DMS53 treated with DMSO at 0.1 percent for 48 hours (cell line): ENCODE measurements at regions not wholly inside any gene's neighbourhood (a gene's known extent, or its start where the extent isn't known, plus 50 kb on each side); places are given as distances from the start of the nearest gene placed in this dataset.
"Not testable (repeated sequence)": the region's sequence is repeated elsewhere in the genome, so short reads cannot be mapped to it uniquely, and the experiment has no call there.

Experiments
- DNase-seq: peaks from one replicate; lab custom pipeline; 2025; ENCODE audit not compliant: unreplicated experiment; lab: John Stamatoyannopoulos, UW

DNA sequence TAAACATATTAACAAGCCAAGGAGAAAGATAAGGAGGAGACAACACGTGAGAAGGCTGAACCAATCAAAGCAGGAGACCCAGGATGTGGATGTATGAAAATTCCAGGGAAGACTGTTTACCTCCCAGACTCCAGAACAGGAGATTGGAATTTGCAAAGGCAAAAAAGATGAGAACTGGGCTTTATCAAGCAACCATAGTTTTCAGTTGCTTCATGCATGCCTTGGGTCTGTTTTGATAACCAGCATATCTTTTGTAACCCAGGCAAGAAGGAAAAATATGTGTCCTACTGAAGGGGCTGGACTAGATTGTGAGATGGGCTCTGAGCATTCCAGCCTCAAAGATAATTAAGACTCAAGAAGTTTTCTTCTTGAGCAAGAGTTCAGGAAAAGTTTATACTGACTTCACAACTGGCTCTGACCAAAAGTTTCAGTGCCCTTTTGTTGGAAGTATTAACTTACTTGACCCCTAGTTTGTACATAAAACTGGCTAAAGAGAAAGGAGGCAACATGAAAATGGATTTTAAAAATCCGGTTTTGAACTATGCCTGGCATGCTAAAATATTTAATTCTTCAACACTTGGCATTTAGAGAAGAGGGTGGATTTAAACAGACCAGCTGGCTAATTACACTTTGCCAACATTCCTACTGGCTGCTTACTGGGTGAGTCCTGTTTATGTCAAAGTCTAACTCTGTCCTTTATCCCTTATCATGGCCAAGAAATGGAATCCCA, 79.3 kb upstream of the CD28 start:
- no peak for DNase-seq

DNA sequence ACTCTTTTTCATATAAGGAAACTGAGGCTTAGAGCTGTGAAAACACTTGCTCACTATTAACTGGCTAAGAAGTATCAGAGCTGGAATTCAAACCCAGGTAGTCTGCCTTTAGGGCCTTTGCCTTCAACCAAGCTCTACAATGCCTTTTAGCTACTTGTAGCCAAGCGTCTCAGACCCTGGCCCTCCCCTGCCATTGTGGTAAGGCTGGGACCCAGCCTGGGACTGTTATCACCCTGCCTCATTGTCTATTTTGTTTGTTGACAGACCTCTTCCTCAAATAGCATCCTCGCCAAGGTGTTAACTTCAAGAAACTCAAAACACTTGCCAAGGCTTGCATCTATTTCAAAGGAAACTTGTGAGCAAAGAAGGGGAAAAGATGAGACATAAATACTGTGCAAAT, 76.7 kb upstream of the CD28 start:
- DNase-seq, result no peak

DNA sequence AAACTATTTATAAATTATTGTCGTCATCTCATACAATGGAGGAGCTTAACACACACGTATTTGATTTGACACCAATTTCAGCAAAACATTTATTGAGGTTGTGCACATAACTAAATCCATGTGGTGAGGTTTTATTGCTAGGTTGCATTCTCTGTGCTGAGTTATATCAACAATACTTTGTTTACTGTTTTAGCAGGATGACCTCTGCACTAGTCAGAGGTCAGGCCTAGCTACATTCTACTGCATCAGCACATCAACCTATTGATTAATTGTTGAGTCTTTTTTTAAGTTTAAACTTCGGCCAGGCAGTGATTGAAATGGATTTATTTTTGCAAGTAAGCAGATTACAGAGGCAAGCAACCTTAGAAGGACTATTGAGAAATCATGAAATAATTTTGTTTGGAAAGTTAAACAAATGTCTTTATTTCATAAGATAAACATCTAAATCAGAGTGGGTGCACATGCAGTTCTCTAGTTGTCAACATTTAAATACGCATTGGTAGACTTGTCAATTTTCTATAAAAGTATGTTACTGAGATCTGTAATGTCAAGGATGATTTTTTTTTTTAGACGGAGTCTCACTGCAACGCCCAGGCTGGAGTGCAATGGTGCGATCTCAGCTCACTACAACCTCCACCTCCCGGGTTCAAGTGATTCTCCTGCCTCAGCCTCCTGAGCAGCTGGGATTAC, 75.2 kb upstream of the CD28 start:
- DNase-seq, result no peak

DNA sequence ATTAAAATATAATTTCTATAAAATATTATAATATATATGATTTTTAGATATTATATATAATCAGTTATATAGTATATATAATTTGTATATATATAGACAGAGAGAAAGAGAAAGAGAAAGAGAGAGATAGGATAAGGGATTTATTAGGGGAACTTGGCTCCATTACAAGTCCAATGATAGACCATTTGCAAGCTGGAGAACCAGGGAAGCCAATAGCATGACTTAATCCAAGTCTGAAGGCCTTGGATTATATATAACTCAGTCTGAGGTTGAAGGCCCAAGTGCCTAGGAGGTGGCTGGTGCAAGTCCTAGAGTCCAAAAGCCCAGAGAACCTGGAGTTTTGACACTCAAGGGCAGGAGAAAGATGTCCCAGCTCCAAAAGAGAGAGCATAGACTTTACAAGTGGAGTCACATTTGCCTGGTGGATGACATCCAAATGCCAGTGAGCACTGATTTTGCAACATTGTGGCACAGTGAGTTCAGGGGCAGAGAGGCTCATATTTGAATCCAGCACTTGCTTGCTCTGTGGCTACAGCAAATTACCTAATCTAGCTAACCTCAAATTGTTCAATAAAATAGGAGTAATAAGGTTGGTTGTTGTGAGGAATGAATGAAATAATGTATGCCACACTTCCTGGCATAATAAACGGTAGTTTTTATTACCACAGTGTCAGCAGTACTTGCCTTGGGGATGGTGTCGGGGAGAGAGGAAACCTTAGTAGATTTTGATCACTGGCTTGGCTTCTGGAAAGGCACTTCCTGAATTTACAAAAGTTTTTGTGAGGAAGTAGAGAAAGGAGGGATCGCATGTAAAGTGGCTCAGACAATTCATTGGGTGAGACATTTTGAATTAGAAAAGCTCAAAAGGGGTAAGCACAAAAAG, 69.6 kb upstream of the CD28 start:
- DNase-seq, result no peak

DNA sequence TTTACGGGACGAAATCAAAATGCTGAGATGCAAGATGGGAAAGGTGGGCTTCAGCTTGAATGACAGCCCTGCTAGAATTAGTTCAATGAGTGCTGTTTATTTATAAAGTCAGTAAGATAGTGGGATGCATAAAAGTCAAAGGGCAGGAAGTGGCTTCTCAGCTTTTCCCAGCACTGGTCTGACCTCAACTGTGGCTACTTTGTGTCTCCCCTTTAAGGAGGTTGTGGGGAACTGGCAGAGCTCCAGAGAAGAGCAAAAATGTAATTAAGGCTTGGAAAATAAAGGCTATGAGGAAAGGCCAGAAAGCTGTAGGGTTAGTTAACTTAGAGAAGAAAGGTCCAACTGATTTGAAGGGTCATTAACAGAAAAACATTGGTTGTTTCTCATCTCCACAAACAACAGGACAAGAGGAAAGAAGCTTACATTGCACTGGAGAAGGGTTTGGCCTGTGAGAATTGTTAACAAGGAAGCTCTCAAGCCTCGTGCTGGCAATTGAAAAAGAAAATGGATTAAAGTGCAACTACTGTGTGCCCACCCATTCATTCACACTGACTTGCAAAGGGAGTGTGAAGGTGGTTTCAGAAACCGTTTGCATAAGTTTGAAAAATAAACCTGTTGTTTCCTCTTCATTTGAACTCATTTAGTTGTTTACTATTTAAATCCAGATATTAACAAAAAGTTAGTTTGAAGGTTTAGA, 68.8 kb upstream of the CD28 start:
- no peak for DNase-seq

DNA sequence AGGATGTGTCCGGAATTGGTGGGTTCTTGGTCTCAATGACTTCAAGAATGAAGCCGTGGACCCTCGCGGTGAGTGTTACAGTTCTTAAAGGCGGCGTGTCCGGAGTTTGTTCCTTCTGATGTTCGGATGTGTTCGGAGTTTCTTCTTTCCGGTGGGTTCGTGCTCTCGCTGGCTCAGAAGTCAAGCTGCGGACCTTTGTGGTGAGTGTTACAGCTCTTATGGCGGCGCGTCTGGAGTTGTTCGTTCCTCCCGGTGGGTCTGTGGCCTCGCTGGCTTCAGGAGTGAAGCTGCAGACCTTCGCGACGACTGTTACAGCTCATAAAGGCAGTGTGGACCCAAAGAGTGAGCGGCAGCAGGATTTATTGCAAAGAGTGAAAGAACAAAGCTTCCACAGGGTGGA, 64.6 kb upstream of the CD28 start:
- not testable (repeated sequence) for DNase-seq

DNA sequence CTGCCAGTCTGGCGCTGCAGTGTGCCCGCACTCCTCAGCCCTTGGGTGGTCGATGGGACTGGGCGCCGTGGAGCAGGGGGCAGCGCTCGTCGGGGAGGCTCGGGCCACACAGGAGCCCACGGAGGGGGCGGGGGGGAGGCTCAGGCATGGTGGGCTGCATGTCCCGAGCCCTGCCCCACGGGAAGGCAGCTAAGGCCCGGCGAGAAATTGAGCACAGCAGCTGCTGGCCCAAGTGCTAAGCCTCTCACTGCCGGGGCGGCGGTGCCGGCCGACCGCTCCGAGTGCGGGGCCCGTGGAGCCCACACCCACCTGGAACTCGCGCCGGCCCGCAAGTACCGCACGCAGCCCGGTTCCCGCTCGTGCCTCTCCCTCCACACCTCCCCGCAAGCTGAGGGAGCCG, 63.6 kb upstream of the CD28 start:
- not testable (repeated sequence) for DNase-seq

DNA sequence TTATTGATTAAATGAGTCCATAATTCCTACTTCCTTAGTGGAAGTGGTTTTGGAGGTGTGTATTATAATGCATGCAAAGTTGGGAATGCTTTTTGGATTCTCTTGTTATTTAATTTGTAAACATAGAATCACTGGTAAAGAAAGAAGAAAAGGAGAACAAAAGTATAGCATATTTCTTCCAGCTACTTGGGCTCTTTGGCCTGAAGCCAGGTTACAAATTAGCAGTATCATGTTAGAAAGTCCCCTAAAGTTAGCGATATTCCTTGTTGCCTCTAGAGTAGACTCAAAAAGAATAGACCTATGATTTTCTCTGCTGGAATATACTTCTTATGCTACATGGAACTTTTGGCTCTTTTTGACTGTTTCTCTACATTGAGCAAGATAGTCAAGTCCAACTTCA, 60.6 kb upstream of the CD28 start:
- no peak for DNase-seq

DNA sequence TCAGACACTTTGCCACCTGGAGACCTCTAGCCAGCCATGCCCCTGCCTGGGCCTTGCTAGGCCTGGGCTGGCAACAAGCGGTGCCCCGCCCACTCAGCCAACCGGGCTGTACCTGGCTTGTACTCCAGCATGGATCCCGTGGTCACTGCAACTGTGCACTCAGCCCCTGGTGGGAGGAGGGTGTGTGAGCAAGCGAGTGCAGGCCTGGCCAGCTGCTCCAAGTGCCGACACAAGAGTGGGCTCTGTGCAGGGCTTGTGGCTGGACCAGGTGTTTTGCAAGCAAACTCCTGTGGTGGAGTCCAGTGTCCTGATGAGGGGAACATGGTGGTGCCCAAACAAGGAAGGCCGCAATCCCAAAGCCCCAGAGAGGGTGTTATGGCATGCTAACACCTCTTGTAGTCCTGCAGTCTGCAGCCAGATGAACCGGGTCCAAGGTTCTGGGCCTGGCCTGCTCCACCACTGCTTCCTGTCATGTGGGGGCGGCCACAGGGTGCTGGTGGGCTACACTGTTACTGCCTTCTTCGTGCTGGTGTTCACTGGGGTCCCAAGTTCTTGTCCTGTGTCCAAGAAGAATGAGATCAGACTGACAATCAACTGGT, 60.1 kb upstream of the CD28 start:
- DNase-seq, result no peak

DNA sequence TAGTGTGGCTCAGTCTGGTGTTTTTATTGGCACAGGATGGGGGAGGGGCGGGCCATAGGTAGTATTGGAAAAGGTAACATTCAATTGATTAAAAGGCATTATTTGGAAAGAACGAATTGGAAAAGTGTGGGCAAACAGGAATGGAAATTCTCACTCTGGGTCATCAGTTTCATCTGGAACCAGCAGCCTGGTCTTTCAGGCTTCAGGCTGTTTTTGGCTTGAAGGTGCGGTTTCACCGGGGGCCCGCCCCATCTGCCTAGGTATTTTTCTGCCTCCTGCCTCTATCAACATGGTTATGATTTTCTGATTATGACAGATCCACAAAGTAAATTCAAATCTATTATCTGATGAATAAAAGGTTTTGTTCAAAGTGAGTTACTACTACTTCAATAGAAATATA, 59.5 kb upstream of the CD28 start:
- no peak for DNase-seq

DNA sequence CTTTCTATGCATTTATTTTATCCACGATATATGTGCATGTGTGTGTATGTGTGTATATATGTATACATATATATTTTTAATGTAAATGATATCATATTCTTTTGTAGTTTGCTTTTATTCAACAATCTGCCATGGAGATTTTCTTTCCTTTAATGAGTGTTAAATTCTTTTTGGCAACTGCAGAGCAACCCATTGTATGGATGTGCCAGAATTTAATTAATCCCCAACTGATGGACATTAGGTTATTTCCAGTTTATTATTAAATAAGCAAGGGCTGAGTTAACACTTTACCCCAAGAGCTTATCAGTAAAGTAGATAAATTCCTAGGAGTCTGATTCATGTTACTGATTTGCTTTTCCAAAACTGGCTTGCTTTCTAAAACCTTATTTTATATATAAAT, 58.9 kb upstream of the CD28 start:
- DNase-seq, result no peak

DNA sequence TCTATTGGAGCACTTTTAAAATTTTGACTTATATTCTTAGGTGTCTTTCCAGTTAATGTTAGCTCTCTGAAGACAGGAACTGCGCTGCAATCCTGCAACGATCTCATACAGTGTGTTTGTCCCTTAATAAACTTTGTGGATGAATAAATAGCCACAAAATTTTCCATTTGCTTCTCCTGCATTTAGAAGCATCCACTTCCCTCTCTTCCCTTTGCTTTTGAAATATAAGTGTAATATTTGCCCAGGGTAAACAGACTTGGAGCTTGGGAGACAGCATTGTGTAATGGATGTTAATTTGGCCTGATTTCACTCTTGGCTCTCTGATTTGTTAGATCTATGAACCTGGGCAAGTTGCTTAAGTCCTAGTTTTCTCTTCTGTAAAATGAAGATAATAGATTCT, 58.2 kb upstream of the CD28 start:
- peak; percentile 83 for DNase-seq

DNA sequence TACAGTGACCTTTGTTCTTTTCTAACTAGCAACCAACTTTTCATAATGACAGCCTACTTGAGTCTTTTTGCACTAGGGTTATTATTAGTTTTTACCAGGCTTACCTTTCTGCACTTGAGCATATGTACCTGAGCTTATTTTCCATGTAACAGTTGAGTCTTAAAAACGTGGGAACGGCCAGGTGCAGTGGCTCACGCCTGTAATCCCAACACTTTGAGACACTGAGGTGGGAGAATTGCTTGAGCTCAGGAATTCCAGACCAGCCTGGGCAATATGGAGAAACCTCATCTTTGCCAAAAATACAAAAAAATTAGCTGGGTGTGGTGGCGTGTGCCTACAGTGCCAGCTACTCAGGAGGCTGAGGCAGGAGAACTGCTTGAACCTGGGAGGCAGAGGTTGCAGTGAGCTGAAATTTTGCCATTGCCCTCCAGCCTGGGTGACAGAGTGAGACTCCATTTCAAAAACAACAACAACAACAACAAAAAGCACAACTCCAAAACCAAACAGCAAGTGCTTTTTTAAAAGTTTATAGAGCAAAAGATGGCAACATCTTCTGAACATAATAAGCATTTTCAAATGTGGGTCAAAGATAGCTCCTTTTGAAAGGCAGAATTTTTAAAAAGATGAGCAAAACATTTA, 57.1 kb upstream of the CD28 start:
- peak; percentile 49 for DNase-seq

DNA sequence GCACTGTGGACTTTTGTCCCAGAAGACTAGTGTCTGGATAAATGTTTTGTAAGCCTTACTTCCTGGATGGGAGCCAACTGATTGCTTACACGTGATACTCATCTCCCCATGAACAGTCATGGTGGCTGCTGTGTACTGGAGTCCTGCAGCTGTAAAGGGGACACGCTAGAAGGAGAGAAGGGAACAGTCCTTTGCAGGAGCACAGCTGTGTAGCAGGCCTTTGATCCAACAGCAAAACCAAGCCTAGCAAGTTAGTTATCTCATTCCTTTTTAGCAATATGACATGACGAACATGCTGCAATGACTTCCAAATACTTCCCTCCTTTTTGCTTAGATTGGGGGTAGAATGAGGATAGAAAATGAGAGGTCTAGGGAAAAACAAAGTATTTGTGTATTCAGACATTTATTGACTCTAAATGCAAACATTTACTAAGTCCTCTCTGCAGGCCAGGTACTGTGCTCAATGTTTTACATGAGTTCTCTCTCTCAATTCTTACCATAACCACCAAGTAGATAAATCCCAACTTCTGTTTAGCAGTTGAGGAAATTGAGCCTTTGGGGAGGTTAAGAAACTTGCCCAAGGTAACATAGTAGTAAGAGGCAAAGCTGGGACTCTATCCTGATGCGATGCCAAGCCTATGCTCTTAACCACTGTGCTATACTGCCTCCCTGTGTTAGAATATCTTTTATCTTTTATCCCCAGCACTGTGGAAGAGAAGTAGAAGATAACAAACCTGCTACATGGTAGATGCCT, 55.4 kb upstream of the CD28 start:
- peak; percentile 68 for DNase-seq

DNA sequence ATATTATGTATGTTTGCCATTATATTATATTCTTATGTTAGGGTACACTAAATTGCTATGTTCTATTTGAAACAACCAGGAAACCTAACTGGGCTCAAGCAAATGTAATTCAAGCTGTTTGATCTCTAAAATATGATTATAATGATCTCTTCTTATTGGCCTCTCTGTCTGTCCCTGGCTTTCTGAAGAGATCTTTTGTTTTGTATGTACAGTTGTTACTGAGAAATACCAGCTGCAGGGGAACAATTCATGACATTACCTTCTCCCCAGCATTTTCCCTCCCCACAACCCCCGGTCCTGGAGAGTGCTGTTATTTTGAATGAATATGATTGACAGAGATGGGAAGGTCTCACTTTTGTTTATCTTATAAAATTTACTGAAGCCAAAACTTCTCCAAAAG, 54.8 kb upstream of the CD28 start:
- no peak for DNase-seq

DNA sequence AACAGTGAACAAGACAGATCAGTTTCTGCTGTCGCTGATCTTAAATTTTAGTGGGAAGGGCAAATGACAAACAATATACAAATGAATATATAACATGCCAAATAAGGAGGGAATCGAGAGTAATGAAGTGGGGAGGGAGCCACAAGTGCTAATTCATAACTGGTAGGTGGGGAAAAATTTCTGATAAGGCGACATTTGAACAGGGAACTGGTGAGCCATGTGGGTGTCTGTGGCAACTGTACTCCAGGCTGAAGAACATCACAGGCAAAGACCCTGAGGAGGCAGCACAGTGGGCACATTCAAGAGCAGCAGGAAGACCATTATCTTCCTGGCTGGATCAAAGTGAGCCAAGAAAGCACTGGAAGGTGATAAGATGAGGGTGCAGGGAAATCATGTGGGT, 51.6 kb upstream of the CD28 start:
- DNase-seq, result no peak

DNA sequence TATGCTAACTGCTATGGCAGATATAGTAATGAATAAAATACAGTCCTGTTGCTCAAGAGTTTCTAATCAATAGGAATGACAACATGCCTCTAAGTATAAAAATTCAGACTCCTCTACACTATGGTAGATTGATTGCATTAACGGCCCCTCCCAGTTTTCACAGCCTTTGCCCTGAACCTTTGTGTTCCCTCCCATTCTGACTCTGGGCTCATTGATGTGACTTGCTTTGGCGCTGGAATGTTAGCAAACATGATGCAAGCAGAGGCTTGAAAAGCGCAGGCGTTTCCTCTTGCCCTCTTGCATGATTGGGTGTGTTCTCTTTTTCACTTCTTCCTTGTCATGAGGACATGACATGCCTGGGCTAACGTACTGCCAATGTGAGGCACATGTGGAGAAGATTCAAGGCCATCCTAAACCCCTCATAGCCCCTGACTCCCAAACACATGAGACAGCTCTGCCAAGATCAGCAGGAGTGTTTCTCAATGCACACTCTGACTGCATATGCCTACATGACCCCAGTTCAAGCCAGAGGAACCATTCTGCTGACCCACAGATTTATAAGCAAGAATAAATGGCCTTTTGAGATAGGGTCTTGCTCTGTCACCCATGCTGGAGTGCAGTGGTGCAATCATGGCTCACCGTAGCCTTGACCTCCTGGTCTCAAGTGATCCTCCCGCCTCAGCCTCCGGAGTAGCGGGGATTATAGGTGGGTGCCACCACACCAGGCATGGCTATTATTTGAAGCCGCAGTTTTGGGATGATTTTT, 49.7 kb upstream of the CD28 start:
- DNase-seq, result peak; percentile 44
